ENCODE measurements at regions not wholly inside any gene's neighbourhood (a gene's known extent, or its start where the extent isn't known, plus 50 kb on each side); places are given as distances from the start of the nearest gene placed in this dataset.
"Not testable (repeated sequence)": the region's sequence is repeated elsewhere in the genome, so short reads cannot be mapped to it uniquely, and the experiment has no call there.

DNA sequence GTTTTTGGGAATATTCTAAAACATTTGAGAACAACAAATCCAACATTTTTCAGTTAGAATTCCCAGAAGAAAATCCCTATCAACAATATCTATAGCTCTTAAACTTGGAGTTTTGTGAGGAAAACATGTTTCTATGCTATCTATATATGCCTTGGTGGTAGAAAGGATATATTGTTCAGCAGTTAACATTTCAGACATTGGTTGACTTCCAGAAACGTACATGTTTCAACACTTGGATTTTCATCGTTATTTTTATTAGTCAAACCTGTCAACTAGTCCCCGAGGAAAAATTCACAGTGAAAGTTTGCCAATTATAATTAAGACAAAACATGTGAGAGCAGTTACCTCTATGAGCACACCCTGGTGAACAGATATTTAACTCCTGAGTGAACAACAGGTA lies 541.8 kb upstream of the CHD1 start:
- H3K27ac Mint-ChIP-seq; H3K4me3 Mint-ChIP-seq; H3K27me3 Mint-ChIP-seq (ENCODE audit: low read depth in 2 of 2); H3K9me3 ChIP-seq (ENCODE audit: control insufficient read depth, insufficient read depth, low read length); H3K36me3 ChIP-seq (ENCODE audit: control insufficient read depth, insufficient read depth, low read length); H3K9me3 Mint-ChIP-seq; H3K27ac ChIP-seq (ENCODE audit: low read length); H3K27me3 ChIP-seq (ENCODE audit: control insufficient read depth, insufficient read depth, low read length); H3K4me3 ChIP-seq (ENCODE audit: low read length); H3K4me1 ChIP-seq (ENCODE audit: control insufficient read depth, insufficient read depth, low read length); H3K4me1 Mint-ChIP-seq; ATAC-seq; DNase-seq; H3K36me3 Mint-ChIP-seq; intact Hi-C loops (cut with micrococcal nuclease): not testable (repeated sequence)
- no CpG with 5 or more reads among the region's 3 CpGs for WGBS (ENCODE audit: insufficient coverage)

- Mint-ChIP-seq H3K4me3 (no peak overlapping the region), H3K9me3 (peaks cover 7 to 13% of the 10 kb centered on the region in 2 donors), H3K4me1 (no peaks in the 10 kb centered on the region), H3K36me3 (no peaks in the 10 kb centered on the region), H3K27ac (no peak overlapping the region), H3K27me3 (ENCODE audit: low read depth in 2 of 2) (no peaks in the 10 kb centered on the region)
- Histone ChIP-seq H3K9me3 (ENCODE audit: control insufficient read depth, insufficient read depth, low read length) (no peaks in the 10 kb centered on the region), H3K4me3 (ENCODE audit: low read length) (no peak overlapping the region), H3K27me3 (ENCODE audit: control insufficient read depth, insufficient read depth, low read length) (no peaks in the 10 kb centered on the region), H3K4me1 (ENCODE audit: control insufficient read depth, insufficient read depth, low read length) (no peaks in the 10 kb centered on the region), H3K36me3 (ENCODE audit: control insufficient read depth, insufficient read depth, low read length) (no peaks in the 10 kb centered on the region), H3K27ac (ENCODE audit: low read length) (no peak overlapping the region)
- TF ChIP-seq, protein P1, sequence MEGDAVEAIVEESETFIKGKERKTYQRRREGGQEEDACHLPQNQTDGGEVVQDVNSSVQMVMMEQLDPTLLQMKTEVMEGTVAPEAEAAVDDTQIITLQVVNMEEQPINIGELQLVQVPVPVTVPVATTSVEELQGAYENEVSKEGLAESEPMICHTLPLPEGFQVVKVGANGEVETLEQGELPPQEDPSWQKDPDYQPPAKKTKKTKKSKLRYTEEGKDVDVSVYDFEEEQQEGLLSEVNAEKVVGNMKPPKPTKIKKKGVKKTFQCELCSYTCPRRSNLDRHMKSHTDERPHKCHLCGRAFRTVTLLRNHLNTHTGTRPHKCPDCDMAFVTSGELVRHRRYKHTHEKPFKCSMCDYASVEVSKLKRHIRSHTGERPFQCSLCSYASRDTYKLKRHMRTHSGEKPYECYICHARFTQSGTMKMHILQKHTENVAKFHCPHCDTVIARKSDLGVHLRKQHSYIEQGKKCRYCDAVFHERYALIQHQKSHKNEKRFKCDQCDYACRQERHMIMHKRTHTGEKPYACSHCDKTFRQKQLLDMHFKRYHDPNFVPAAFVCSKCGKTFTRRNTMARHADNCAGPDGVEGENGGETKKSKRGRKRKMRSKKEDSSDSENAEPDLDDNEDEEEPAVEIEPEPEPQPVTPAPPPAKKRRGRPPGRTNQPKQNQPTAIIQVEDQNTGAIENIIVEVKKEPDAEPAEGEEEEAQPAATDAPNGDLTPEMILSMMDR (IDR thresholded peaks at IDR 0.05), result no peak
- DNase-seq (no peak), ATAC-seq (no peak)
- 86% methylated on average over 1 of the region's 2 CpGs for WGBS (ENCODE audit: insufficient coverage)
- intact Hi-C loops (cut with micrococcal nuclease), result no loop called here
Measured at GRCh38 chr5:99460701-99461100, 531.9 kb upstream of the CHD1 start.

DNA sequence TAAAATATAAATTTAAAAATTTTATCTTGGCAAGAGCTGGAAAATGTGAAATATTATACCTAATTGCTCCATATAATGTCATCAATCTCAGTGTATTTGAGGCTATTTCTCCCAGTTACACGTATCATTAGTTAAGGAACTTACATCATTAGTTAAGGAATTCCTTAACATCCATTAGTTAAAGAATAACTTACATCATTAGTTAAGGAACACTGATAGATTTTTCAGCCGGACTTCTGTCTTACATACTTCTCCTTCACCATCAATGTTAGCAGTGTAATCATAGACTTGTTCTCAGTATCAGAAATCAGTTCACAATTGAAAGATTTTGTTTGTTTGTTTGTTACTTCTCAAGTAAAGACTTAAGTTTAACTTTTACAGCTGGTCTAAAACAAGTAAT lies 524.4 kb upstream of the CHD1 start:
- DNase-seq (no peak), ATAC-seq (no peak)
- Mint-ChIP-seq H3K27me3 (ENCODE audit: low read depth in 2 of 2) (no peaks in the 10 kb centered on the region), H3K36me3 (no peaks in the 10 kb centered on the region), H3K4me1 (no peaks in the 10 kb centered on the region), H3K4me3 (no peak overlapping the region), H3K27ac (no peak overlapping the region), H3K9me3 (peaks cover 2 to 3% of the 10 kb centered on the region in 2 donors)
- no peaks in the 10 kb centered on the region for H3K36me3 ChIP-seq (ENCODE audit: control insufficient read depth, insufficient read depth, low read length)
- H3K4me3 ChIP-seq (ENCODE audit: low read length), result no peak overlapping the region
- no peaks in the 10 kb centered on the region for H3K9me3 ChIP-seq (ENCODE audit: control insufficient read depth, insufficient read depth, low read length)
- no CpG with 5 or more reads among the region's 2 CpGs for WGBS (ENCODE audit: insufficient coverage)
- no peaks in the 10 kb centered on the region for H3K4me1 ChIP-seq (ENCODE audit: control insufficient read depth, insufficient read depth, low read length)
- H3K27me3 ChIP-seq (ENCODE audit: control insufficient read depth, insufficient read depth, low read length), result no peaks in the 10 kb centered on the region
- TF ChIP-seq, protein P1 (IDR thresholded peaks at IDR 0.05), result no peak
- intact Hi-C loops (cut with micrococcal nuclease), result no loop called here
- H3K27ac ChIP-seq (ENCODE audit: low read length), result no peak overlapping the region

DNA sequence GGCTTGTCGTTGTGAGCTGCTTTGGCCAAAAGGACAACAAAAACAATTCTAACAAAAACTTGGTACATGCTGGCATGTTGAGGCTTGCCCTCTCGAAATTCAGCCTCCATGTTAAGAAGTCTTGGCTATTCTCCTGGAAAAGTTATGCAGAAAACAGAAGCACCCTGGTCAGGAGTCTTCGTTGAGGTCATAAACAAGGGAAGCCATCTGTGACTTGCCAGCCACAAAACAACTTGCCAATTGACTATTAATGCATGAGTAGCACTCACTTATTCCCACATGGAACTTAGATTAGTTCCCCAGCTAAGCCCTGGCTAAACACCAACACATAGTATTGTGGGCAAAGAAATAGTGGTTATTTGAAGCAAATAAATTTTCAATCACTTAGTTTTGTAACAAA lies 521.0 kb upstream of the CHD1 start:
- Histone ChIP-seq H3K4me3 (ENCODE audit: low read length) (no peak overlapping the region), H3K27me3 (ENCODE audit: control insufficient read depth, insufficient read depth, low read length) (no peaks in the 10 kb centered on the region), H3K27ac (ENCODE audit: low read length) (no peak overlapping the region), H3K36me3 (ENCODE audit: control insufficient read depth, insufficient read depth, low read length) (no peaks in the 10 kb centered on the region), H3K4me1 (ENCODE audit: control insufficient read depth, insufficient read depth, low read length) (no peaks in the 10 kb centered on the region), H3K9me3 (ENCODE audit: control insufficient read depth, insufficient read depth, low read length) (no peaks in the 10 kb centered on the region)
- intact Hi-C loops (cut with micrococcal nuclease), result no loop called here
- no peaks in the 10 kb centered on the region for H3K36me3 Mint-ChIP-seq
- no peak overlapping the region for H3K4me3 Mint-ChIP-seq
- no peaks in the 10 kb centered on the region for H3K4me1 Mint-ChIP-seq
- WGBS (ENCODE audit: insufficient coverage), result 64% methylated on average over 3 of the region's 3 CpGs
- H3K27me3 Mint-ChIP-seq (ENCODE audit: low read depth in 2 of 2), result no peaks in the 10 kb centered on the region
- no peak overlapping the region for H3K27ac Mint-ChIP-seq
- TF ChIP-seq, protein P1 (IDR thresholded peaks at IDR 0.05), result no peak
- DNase-seq (no peak), ATAC-seq (no peak)
- peaks cover 0 to 2% of the 10 kb centered on the region in 2 donors for H3K9me3 Mint-ChIP-seq
